ENCODE measurements at regions not wholly inside any gene's neighbourhood (a gene's known extent, or its start where the extent isn't known, plus 50 kb on each side); places are given as distances from the start of the nearest gene placed in this dataset.
"Not testable (repeated sequence)": the region's sequence is repeated elsewhere in the genome, so short reads cannot be mapped to it uniquely, and the experiment has no call there.

- TF ChIP-seq CTCF (IDR thresholded peaks at IDR 0.05; ENCODE audit: control extremely low read depth in 1 of 3, insufficient read depth in 1 of 3, low read depth in 1 of 3, low read length in 3 of 3); GABPA (IDR thresholded peaks at IDR 0.05; ENCODE audit: borderline replicate concordance, insufficient read depth, low read length); ATF2 (IDR thresholded peaks at IDR 0.05; ENCODE audit: low read length): not testable (repeated sequence)
Measured at GRCh38 chr18:62652057-62652629, 63.2 kb upstream of the PHLPP1 start.

All from H1 (cell line).